ENCODE measurements at regions not wholly inside any gene's neighbourhood (a gene's known extent, or its start where the extent isn't known, plus 50 kb on each side); places are given as distances from the start of the nearest gene placed in this dataset.
"Not testable (repeated sequence)": the region's sequence is repeated elsewhere in the genome, so short reads cannot be mapped to it uniquely, and the experiment has no call there.

DNA sequence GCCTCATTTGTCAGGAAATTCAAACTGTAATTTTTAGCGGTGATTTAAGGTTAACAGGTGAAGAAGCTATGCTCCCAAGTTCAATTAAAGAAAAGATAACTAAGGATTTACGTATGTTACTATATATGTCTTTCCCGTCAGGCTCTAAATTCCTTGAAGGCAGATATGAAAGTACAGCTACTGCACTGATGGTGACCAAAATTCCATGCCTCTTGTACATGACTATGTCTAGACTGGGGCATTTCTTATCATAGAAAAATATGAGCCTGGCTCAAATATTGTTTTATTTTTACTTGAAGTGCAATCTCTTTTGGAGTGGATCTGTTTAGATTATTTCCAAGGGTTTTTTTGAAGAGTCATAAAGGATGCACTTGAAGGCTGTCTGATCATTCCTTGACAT is 647.1 kb upstream of the KCNMB2 start:
- no peak for DNase-seq

DNA sequence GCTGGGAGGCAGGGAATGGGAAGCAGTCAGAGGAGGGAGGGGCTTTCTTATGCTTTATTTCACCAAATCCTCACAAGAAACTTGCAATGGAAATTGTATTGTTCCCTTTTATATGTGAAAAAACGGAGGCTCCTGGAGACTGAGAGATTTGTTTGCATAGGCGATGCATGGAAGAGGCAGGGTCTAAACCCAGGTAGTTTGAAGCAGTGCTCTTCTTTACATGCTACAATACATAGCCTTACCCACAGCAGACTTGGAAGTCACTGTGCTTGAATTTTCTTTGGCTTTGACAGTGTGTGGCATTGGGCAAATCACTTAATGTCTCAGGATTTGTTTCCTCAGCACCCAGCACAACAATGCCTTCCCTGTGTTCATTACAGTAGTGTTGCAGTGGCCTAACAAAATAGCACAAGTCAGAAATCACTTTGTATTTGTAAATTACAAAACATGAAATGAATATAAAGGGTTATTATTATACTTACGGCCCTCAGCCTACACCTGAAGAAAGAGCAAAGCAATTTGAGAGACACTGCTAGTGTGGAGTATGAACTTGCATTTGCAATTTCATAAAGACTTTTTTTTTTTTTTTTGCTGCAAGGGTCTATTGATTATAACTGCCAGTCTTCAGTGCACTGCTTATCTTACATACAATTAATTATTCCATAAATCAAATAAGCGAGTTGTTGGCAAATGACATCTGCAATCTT is 646.4 kb upstream of the KCNMB2 start:
- no peak for DNase-seq

DNA sequence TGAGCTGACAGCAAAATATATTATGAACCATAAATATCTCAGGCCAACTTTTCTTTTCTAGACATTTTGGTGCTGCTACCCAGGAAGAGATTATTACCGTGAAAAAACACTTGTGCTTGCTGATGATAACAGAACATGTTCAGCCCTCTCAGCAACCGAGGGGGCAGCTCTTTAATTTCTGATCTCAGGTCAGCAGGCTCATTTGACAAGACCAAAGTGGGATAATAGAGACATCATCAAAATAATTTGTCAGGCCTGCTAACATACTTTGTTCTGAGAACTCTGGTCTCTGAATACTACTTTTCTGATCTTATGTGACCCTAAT is 645.9 kb upstream of the KCNMB2 start:
- no peak for DNase-seq

DNA sequence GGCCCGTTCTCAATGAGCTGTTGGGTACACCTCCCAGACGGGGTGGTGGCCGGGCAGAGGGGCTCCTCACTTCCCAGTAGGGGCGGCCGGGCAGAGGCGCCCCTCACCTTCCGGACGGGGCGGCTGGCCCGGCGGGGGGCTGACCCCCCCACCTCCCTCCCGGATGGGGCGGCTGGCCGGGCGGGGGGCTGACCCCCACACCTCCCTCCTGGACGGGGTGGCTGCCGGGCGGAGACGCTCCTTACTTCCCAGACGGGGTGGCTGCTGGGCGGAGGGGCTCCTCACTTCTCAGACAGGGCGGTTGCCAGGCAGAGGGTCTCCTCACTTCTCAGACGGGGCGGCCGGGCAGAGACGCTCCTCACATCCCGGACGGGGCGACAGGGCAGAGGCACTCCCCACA is 644.7 kb upstream of the KCNMB2 start:
- DNase-seq = not testable (repeated sequence)

DNA sequence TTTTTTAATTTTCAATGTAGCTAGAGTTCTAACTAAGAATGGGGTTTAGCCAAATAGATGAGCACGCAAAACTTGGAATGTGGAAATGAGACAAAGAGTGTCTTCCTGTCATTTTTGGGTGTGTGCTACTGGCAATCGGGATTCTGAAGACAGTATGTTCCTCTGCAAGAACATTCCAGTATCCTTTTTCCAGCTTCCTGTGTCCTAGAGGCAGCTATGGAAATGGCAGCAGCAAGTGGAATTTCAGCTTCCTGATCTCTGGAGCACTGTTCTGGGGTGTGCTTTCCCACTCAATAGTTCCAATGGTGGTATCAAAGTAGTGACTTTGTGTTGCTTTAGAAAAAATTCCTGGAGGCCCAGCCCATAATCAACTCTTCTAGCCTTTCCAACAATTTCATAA is 642.9 kb upstream of the KCNMB2 start:
- no peak for DNase-seq

DNA sequence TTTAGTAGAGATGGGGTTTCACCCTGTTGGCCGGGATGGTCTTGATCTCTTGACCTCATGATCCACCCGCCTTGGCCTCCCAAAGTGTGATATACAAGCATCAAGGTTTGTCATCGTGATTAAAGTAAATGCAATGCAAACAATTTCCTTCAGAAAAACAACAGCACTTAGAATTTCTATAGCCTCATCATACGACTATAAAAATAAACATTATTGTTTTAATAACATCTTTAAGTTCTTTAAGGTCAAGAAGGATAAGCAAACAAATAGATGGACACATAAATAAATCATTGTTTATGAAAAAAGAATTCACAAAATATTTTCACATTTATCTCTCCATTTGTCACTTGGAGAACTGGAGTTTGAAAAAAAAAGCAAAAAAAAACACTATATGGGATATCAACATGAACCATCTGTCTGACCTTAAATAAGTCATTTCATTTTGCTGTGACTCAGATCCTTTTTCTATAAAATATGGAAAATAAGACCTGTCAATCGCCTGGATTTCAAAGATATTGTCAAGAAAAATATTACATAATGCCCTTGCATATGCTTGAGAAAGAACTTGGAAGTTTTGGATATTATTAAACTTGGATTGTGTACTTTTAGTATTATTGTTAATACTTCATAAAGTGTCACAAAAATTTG is 642.0 kb upstream of the KCNMB2 start:
- DNase-seq = no peak

DNA sequence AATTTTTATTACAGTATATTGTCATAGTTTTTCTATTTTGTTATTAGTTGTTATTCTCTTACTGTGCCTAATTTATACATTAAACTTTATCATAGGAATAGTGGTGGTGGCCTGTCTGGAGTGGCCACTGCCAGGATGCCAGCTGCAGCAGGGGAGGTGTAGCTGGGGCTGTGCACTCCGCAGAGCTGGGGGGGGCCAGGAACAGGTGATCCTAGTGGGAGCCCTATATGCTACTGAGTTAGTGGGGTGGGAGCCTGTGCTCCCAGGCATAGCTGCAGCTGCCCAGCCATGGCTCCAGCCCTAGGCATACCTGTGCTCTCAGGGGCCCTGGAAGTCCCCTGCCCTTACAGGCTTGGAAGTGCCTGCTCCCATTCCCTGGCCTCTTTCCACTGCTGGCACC is 638.1 kb upstream of the KCNMB2 start:
- no peak for DNase-seq

DNA sequence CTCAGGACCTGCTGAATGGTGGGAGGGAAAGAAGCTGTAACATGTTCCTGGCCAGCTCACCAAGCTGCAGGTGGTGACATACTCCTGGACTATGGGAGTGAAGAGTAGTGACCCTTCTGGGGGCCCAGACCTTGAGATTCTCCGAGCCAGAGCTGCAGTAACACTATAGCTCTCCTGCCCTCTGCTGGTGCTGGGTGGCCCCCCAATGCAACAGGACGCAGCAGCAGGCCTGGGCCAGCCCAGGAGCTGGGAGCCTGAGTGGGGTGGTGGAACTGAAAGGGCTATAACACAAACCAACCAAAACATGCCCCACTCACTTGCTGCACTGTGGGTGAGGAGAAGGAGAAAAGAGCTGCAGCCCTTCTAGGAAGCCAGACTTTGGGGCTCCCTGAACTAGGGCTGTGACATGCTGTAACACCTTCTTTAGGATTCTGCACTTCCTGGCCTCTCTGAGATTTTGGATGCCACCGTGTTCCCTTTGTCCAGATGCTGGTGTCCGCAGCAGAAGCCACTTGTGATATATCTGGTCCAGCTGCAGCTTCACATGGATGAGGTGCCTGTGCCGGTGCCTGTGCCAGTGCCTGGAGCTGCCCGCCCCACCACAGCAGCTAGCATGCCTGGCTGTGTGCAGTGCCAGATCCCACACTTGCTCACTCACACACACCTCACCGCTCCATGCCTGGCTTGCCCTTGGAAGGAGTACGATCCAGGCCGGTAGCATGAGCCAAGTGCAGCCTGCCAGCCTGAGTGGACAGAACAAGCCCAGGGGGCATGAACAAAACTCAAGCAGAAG is 636.8 kb upstream of the KCNMB2 start:
- no peak for DNase-seq

DNA sequence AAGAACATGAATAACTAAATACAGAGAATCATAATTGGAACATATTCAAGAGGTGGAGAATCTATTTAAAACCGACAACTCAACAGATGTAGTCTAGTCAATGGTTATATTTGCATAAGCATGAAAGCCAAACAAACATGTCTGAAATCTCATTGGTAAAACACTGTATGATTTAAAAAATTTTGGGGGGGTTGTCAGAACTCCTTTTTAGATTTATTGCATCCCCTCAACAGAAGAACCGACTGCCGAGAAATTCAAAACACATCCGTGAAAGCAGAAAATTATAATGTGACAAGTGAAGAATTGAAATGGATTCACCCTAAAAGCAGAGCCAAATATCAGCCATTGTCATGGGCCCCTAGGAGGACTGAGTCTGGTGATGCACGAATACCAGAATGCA is 633.4 kb upstream of the KCNMB2 start:
- DNase-seq = no peak

DNA sequence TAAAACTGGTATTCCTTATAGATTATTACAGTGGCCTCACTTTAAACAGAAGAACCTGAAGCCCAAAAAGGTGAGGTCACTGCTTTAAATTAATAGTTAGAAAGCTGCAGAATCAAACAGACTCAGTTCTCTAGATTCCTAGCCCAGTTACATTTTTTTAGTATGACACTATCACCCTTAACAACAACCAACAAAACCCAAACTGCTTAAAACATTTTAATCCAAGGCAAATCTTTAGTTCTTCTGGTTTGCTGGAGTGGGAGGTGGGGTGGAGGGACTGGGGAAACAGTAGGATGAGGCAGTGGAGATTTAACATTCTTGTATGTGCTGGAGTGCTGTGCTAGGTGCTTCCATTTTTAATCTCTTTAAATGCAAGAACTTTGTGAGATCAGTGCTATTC is 631.6 kb upstream of the KCNMB2 start:
- no peak for DNase-seq

DNA sequence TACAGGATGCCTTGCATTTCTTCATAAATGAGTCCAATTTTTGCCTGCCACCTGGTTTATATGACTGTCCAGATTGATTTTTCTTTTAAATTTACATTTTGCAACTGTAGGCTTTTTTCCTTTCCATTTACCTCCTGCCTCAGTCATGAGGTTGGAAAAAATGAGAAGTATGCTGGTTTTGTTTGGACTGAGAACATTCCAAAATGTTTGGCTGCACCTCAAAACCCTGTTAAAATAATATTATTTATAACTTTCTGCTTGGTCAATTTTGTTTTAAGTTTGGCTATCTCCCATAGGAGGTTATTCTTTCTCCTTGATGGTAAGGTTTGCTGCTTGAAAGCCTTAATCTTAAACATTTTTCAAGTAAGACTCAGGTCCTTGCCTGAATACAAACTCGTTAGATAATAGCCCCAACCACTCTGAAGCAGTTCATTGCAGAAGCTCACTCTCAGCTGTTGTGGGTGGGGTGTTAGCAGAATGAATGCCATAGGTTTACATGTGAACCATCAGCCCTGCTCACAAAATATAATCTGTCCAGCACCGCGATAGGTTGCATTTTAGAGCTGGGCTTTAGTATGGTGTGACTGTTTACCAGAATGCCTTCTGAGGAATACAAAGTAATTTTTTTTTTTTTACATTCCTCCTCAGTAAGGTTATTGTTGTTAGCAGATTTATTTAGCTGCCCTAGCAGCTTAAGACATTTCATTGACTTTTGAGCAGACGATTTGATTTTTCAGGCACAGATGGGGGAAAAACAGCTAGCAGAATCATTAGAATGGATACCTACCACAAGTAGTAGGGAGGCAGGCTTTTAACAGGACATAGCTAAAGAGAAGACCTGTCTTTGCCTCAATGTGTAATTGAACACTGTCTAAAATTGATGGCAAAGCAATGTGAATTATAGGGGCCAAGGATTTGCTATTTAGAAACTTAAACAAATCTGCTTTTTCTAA is 630.8 kb upstream of the KCNMB2 start:
- DNase-seq = no peak

DNA sequence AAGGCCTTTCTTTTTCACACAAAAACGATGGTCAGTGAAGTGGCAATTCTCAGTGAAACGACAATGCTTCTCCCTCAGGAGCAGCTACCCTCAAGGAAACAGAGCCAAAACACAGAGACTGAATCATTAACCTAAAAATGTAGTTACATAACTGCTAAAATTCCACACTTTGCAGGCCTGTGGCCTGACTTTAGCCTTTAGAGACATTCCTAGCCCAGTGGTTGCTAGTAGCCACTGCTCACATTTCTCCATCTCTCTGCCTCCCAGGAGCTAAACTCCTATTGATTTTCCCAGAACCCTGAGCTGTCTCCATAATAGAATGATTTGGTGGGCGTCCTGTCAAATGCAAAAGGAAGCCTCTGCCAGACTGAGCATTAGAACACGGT is 630.1 kb upstream of the KCNMB2 start:
- no peak for DNase-seq

DNA sequence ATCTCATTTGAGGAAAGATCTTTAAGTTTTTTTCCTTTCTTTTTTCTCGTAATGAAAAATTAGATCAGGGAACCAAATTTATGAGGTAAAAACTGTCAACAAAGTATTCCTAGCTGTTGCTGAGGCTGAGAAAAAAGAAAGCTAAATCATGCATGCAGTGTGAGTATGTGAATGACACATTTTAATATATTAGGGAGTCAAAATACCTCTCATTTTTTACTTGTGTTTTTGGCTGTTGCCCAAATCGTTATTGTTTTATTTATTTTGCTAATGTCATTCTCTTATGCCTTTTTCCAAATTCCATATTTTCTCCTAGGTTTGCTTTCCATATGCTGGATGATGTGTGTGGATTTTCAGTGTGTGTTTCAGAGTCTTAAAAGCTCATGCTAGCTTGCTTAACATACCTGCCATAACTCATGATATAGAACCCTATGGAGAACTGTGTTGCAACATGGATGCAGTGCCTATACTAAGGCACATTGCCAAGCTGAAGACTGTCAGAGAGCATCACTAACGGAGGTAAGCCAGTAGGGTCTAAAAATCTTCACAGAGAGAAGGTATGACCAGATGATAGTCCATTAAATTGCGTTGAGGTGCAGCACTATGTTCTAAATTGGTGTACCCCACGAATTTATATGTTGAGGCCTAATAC is 629.5 kb upstream of the KCNMB2 start:
- DNase-seq = no peak

DNA sequence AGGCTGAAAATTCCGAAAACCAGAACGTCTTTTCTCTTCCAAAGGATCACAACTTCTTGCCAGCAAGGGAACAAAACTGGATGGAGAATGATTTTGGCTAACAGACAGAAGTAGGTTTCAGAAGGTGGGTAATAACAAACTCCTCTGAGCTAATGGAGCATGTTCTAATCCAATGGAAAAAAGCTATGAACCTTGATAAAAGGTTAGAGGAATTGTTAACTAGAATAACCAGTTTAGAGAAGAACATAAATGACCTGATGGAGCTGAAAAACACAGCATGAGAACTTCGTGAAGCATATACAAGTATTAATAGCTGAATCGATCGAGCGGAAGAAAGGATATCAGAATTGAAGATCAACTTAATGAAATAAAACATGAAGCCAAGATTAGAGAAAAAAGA is 626.7 kb upstream of the KCNMB2 start:
- not testable (repeated sequence) for DNase-seq

DNA sequence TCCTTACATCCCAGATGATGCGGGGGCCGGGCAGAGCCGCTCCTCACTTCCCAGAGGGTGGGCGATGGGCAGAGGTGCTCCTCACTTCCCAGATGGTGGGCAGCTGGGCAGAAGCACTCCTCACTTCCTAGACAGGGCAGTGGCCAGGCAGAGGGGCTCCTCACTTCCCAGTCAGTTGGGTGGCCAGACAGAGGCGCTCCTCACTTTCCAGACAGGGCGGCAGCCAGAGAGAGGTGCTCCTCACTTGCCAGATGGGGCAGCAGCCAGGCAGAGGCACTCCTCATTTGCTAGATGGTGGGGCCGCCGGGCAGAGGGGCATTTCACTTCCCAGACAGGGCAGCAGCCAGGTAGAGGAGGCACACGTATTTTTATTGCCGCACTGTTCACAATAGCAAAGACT is 622.0 kb upstream of the KCNMB2 start:
- DNase-seq = no peak

DNA sequence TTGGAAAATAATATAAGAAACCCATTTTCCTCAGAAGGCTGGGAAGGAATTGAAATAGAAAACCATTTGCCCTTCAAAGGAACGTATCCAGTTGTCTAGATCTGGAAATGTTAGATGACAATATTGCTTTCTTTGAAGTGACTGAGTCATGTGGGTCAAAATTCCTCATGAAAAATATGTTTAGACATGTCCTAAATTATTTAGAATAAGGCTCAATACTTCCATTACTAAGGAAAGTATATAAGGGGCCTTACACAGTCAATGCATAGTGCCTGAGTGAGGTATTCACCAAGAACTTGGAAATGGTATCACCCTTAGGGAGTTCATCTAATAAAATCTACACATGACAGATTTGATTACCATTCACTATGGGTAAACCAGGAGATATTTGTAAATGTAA is 619.8 kb upstream of the KCNMB2 start:
- DNase-seq = no peak

DNA sequence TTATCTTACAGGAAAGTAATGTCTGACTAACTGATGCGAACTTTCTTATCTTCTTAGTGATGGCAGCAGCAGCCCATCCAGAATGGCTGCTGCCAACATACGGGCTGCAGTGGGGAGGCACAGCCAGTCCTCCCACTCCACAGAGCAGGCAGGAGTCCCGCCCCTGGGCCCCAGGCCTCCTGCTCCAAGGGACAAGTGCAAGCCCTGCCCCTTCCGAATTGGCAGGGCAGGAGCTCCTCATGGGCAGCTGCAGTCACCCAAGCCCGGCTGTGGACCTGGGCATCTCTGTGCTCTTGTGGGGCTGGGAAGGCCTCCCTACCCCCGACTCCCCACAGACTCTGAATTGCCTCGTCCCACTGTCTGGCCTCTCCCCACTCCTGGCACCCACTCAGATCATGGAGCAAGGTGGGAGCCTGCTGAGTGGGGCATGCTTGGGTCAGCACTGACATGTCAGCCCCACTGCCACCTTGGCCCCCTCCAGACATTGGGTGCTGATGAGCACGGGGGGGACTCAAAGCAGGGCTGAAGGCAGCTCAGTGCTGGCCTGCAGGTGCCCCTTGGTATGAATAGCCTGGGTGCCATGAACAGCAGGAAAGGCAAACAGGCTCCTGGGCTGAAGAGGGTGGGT is 618.9 kb upstream of the KCNMB2 start:
- no peak for DNase-seq

DNA sequence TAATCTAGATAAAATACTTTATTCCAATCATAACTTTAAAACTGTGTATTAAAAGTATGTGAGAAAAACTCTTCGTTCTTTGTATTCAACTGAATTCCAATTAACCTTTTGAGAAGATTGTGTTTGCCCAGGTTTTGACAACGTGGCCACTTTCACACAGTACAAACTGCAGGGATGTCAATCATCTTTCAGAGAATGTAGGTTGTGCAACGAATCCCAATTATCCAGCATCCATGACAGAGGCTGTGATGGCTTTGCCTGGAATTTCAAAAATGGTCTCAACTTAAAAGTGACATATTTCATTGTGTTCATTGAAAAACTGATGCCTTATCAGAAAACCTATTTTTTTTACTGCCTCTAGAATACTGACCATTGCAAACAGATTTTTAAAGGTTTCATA is 615.1 kb upstream of the KCNMB2 start:
- no peak for DNase-seq

DNA sequence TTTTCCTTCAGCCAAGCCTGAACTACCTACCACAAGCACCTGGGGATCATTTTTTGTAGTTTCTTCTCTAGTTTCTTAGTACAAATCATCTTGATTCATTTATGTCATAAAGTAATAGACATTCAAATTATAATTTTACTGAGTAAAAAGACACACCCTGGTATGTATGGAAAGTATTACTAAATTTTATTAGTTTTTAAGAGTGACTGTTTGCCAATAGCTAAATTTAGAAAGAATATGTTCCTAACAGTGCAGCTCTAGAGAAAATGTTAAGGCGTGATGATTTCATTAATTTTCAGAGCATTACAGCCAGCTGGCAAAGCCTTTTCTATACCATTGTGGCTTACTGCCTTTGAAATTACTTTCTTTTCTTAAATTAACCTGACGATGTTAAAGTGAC is 612.0 kb upstream of the KCNMB2 start:
- no peak for DNase-seq

DNA sequence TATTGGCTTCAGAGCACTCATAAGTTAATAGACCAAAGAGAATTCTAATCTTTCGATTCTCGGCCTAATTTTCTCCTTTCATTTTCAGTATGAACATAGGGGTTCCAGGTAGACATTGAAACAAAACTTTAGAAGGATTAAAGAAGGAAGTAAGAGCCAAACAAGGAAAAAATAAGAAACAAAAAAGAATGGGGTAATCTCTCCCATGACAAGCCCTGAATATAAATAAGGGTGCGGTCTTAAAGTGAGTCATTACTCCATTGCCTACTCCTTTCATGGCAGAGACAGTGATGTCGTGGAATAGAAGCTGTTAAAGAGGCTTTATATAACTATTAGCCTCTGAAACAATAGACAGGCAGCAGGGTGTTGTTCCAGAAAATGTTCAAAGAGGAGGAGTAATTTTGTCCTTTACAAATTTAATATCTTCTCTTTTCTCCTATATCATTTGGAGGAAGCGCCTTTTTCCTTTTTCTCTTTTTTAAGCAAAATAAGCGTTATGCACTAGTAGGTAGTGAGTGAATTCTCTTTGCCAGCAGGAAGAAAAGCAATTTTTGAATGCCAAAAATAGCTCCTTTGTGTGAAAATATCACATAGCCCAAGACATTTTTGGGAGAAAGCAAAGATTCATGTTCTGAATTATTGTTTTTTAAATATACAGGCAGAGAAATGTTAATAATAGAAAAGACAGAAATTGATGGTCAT is 607.9 kb upstream of the KCNMB2 start:
- peak; percentile 72 for DNase-seq

DNA sequence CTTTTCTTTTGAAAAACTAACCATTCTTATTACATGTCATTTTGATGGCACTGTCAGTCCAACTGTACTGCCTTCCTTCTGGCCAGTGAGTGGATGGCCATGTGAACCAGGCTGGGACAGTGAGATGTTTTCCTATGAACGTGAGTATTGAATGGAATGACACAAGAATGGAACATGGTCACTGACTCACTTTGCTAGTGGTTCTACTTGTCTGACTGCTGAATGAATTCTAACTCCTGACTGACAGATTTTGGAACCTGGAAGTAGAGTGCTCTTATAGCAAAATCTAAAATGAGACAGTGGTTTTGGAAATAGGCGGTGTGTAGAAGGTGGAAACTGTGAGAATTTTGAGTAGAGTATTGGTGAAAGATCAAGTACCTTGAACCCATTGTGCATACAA is 606.9 kb upstream of the KCNMB2 start:
- peak; percentile 31 for DNase-seq

DNA sequence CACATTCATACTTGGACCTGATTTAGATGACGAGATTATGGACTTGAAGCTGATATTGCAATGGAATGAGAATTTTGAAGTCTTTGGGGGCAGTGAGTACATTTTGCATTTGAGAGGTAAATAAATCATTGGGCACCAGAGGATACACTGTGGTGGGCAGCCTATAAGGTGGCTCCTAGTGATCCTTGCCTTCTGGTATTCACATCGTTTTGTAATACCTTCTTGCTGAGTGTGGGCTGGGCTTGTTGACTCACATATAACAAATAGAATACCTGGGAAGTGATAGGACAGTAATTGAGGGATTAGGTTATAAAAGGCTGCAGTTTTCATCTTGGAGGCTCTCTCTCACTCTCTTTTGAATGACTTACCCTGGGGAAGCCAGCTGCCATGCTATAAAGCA is 605.5 kb upstream of the KCNMB2 start:
- DNase-seq = no peak
